T-cell (primary cell): ENCODE measurements at regions not wholly inside any gene's neighbourhood (a gene's known extent, or its start where the extent isn't known, plus 50 kb on each side); places are given as distances from the start of the nearest gene placed in this dataset.

ENCODE experiments used
- ATAC-seq, 4 experiments: fragments of 200-7000 bp in 3 of 4; fragments of 150-1000 bp in 1 of 4; cut with Tn5 transposase; replicated peaks in 1 of 4; 1 replicate in 3 of 4; 2 replicates in 1 of 4; pipeline ENCODE4 v1.10.0; 2021; ENCODE audit warnings: moderate library complexity in 3 of 4, mild to moderate bottlenecking in 2 of 4, moderate number of reproducible peaks in 1 of 4
- CTCF ChIA-PET, 2 donors: fragments of 300-600 bp; sonication (Branson Sonifier 250); formaldehyde crosslinking; loops; one replicate each; lab custom pipeline; 2022; ENCODE audit warnings: antibody characterized with exemption in 2 of 2; lab: Charles Lee
- POLR2A ChIA-PET, 2 donors: fragments of 300-600 bp; sonication (Branson Sonifier 250); formaldehyde crosslinking; loops; one replicate each; lab custom pipeline; 2022; ENCODE audit warnings: antibody characterized with exemption in 2 of 2; lab: Charles Lee
- DNase-seq, 35 experiments: peaks; one replicate each; pipeline versions ENCODE4 v3.0.0 to v3.0.0-alpha.2; 2013 to 2023
- H3K27ac ChIP-seq: one replicate; pipeline ENCODE4 v1.5.1; 2013; ENCODE audit warnings: low read length
- H3K27me3 ChIP-seq, 2 experiments: replicated peaks in 1 of 2; 1 replicate in 1 of 2; 2 replicates in 1 of 2; pipeline versions ENCODE4 v1.6.1 to v1.7.0; 2013; ENCODE audit warnings: low read length in 1 of 2, mixed read lengths in 1 of 2; ENCODE audit not compliant: control insufficient read depth in 2 of 2, insufficient read depth in 2 of 2; ENCODE audit errors: extremely low read depth in 1 of 2
- H3K36me3 ChIP-seq, 2 donors: 1 replicate in 1 of 2; 2 replicates in 1 of 2; pipeline versions ENCODE4 v1.6.1 to v1.7.0; 2013; ENCODE audit warnings: low read length in 1 of 2; ENCODE audit not compliant: control insufficient read depth in 2 of 2, insufficient read depth in 1 of 2; ENCODE audit errors: extremely low read depth in 1 of 2
- H3K4me1 ChIP-seq, 2 experiments: 1 replicate in 1 of 2; 2 replicates in 1 of 2; pipeline versions ENCODE4 v1.6.1 to v1.7.0; 2013; ENCODE audit warnings: low read length in 2 of 2, mixed read lengths in 1 of 2; ENCODE audit not compliant: insufficient read depth in 2 of 2, control insufficient read depth in 1 of 2; ENCODE audit errors: extremely low read depth in 1 of 2
- H3K4me3 ChIP-seq, 2 donors: 1 replicate in 1 of 2; 2 replicates in 1 of 2; pipeline versions ENCODE4 v1.5.1 to v1.7.0; 2013; ENCODE audit warnings: mild to moderate bottlenecking in 2 of 2, low read length in 1 of 2, moderate library complexity in 1 of 2; ENCODE audit not compliant: control insufficient read depth in 1 of 2; ENCODE audit errors: extremely low read depth in 1 of 2
- H3K9me3 ChIP-seq: 2 replicates; pipeline ENCODE4 v1.7.0; 2013
- H3K27ac Mint-ChIP-seq, 2 donors: one replicate each; pipeline ENCODE4 v1.8.0; 2020 to 2021; ENCODE audit warnings: mild to moderate bottlenecking in 2 of 2, mixed read lengths in 2 of 2
- H3K27me3 Mint-ChIP-seq, 2 donors: one replicate each; pipeline ENCODE4 v1.8.0; 2021 to 2022; ENCODE audit warnings: mixed read lengths in 2 of 2
- H3K36me3 Mint-ChIP-seq: one replicate; pipeline ENCODE4 v1.8.0; 2021; ENCODE audit warnings: mixed read lengths
- H3K4me1 Mint-ChIP-seq, 3 donors: one replicate each; pipeline ENCODE4 v1.8.0; 2020 to 2022; ENCODE audit warnings: mixed read lengths in 3 of 3, mild to moderate bottlenecking in 1 of 3
- H3K4me3 Mint-ChIP-seq, 3 donors: one replicate each; pipeline ENCODE4 v1.8.0; 2020 to 2022; ENCODE audit warnings: mild to moderate bottlenecking in 3 of 3, mixed read lengths in 3 of 3, moderate library complexity in 3 of 3
- H3K9me3 Mint-ChIP-seq, 3 donors: one replicate each; pipeline ENCODE4 v1.8.0; 2020 to 2022; ENCODE audit warnings: mixed read lengths in 3 of 3
- WGBS: methylation state at CpG from one replicate; pipeline ENCODE4 v1.1.5; 2013; ENCODE audit warnings: missing lambda C conversion rate; ENCODE audit not compliant: insufficient coverage; 5-methylcytosine and 5-hydroxymethylcytosine counted together

DNA sequence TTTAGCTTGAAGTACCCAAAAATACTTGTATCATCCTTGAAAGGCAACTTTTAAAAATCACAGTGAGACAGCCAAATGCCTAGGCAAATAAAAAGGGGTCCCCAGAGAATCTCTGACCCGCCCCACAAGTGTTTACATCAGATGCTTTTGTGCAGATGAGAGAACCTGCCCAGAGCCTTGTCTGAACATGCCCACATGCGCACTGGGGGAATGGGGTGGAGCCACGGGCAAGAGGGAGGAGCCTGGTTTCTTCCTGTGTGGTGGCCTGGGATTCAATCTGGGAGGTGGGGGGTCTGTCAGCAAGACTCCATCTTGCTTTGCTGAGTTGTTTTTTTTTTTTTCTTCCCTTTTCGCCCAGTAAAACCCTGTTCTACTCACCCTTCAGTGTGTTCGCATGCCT, 381.7 kb upstream of the CCDC196 start:
- H3K36me3 Mint-ChIP-seq, result no peaks in the 10 kb centered on the region

DNA sequence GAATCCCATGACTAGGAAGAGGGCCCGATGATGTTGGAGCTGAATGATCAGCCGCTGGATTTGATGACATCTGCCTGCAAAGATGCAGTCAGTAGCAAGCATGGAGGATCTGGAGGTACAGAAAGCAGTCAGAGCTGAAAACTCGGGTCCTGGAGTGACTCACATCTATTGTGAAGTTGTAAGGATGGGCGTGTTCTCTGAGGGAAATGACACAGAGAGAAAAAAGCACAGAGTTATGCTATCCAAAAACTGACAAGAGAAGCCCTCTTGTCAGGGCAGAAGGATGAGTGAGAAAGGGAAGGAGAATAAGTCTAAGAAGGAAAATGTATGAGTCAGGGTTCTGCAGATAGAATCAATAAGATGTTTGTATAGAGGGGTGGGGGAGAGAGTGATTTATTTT, 380.4 kb upstream of the CCDC196 start:
- Histone ChIP-seq H3K9me3 (no peaks in the 10 kb centered on the region), H3K27ac (no peak overlapping the region), H3K4me3 (no peak overlapping the region), H3K36me3 (no peaks in the 10 kb centered on the region), H3K27me3 (peaks cover 0 to 10% of the 10 kb centered on the region in 2 experiments), H3K4me1 (no peaks in the 10 kb centered on the region)
- Mint-ChIP-seq H3K27ac (no peak overlapping the region), H3K4me1 (no peaks in the 10 kb centered on the region), H3K4me3 (no peak overlapping the region), H3K27me3 (peaks cover 0 to 8% of the 10 kb centered on the region in 2 donors), H3K36me3 (no peaks in the 10 kb centered on the region), H3K9me3 (no peaks in the 10 kb centered on the region)
- no peak for ATAC-seq
- ChIA-PET CTCF (no interaction called here), POLR2A (interaction anchor here in 1 of 2 donors (0.5 kb wide), 1 partner anchor 602 kb away, joined by 3 read pairs; no protein-coding TSS in a partner anchor)
- WGBS, result 56% methylated on average over 4 of the region's 4 CpGs
- no peak for DNase-seq

More for the DNA sequence above, 381.7 kb upstream of the CCDC196 start:
- Mint-ChIP-seq H3K27me3 (peaks cover 0 to 8% of the 10 kb centered on the region in 2 donors), H3K4me1 (no peaks in the 10 kb centered on the region), H3K4me3 (no peak overlapping the region), H3K27ac (no peak overlapping the region), H3K9me3 (no peaks in the 10 kb centered on the region)
- ChIA-PET CTCF (no interaction called here), POLR2A (no interaction called here)
- ATAC-seq, result no peak
- Histone ChIP-seq H3K27me3 (peaks cover 0 to 7% of the 10 kb centered on the region in 2 experiments), H3K4me1 (no peaks in the 10 kb centered on the region), H3K9me3 (no peaks in the 10 kb centered on the region), H3K4me3 (no peak overlapping the region), H3K36me3 (no peaks in the 10 kb centered on the region), H3K27ac (no peak overlapping the region)
- WGBS, result 96% methylated on average over 4 of the region's 5 CpGs
- DNase-seq, result no peak

DNA sequence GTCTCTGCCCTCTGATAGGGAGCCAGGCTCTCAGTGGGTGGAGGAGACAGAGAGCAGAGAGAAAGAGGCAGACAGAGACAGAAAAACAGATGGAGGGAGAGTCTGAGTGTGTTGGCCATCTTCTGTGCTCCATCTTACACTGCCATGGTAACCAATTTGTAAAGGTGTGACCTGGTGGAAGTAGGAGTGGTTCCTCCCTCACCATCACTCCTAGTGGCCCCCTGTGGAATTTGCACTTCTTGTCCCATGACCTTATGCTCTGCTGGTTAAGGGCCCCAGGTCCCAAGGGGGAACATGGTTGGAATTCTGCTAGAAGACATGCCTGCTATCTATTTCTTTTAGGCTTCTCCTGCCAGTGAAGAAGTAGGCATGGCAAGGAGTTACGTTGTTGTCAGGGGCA, 376.7 kb upstream of the CCDC196 start:
- CTCF ChIA-PET, result no interaction called here
- H3K36me3 ChIP-seq, result no peaks in the 10 kb centered on the region
- H3K27ac ChIP-seq, result no peak overlapping the region
- DNase-seq (no peak), ATAC-seq (no peak)
- H3K27ac Mint-ChIP-seq, result no peak overlapping the region
- peaks cover 0 to 5% of the 10 kb centered on the region in 2 experiments for H3K27me3 ChIP-seq
- no peaks in the 10 kb centered on the region for H3K4me1 ChIP-seq
- H3K9me3 ChIP-seq, result no peaks in the 10 kb centered on the region
- WGBS, result 80% methylated on average over 1 of the region's 1 CpG
- peaks cover 3 to 7% of the 10 kb centered on the region in 2 donors for H3K27me3 Mint-ChIP-seq
- no peaks in the 10 kb centered on the region for H3K9me3 Mint-ChIP-seq
- H3K4me3 ChIP-seq, result no peak overlapping the region
- no peak overlapping the region for H3K4me3 Mint-ChIP-seq
- POLR2A ChIA-PET, result no interaction called here
- H3K4me1 Mint-ChIP-seq, result no peaks in the 10 kb centered on the region
- H3K36me3 Mint-ChIP-seq, result no peaks in the 10 kb centered on the region

DNA sequence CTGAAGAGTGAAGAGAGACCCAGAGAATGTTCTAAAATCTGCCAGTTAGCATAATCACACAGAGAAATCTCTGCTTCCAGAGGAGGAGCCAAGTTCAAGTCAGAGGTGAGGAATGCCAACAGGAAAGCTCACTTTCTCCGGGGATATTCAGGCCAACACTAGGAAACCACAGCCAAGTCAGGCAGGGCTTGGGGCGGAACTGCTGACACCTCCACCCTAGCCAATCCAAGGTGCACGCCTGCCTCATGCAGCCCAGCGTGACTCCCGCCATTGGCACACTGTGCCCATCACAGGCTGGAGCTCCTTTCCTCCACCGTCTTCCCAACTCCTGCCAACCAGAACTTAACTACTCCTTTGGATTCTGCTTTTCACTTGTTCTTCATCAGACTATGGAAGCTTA, 374.3 kb upstream of the CCDC196 start:
- no peaks in the 10 kb centered on the region for H3K9me3 Mint-ChIP-seq
- no peak overlapping the region for H3K4me3 Mint-ChIP-seq

DNA sequence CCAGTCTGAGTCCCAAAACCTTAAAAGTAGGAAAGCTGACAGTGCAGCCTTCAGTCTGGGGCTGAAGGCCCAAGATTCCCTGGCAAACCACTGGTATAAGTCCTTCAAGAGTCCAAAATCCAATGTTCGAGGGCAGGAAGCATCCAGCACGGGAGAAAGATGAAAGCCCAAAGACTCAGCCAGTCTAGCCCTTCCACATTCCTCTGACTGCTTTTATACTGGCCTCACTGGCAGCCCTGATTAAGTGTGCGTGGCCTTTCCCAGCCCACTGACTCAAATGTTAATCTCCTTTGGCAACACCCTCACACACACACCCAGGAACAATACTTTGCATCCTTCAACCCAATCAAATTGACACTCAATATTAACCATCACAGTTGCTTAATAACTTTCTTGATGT, 372.1 kb upstream of the CCDC196 start:
- WGBS, result 58% methylated on average over 3 of the region's 3 CpGs
- DNase-seq, result no peak

More for the DNA sequence above, 374.3 kb upstream of the CCDC196 start:
- ChIA-PET POLR2A (no interaction called here), CTCF (interaction anchor here in 1 of 2 donors (0.8 kb wide), 1 partner anchor 12 kb away, joined by 3 read pairs; no protein-coding TSS in a partner anchor)
- no peak overlapping the region for H3K27ac Mint-ChIP-seq
- no peaks in the 10 kb centered on the region for H3K4me1 Mint-ChIP-seq
- no peaks in the 10 kb centered on the region for H3K36me3 ChIP-seq
- peaks cover 3% of the 10 kb centered on the region in 2 donors for H3K27me3 Mint-ChIP-seq
- no peak for DNase-seq
- H3K36me3 Mint-ChIP-seq, result no peaks in the 10 kb centered on the region
- no peaks in the 10 kb centered on the region for H3K4me1 ChIP-seq
- peaks cover 0 to 5% of the 10 kb centered on the region in 2 experiments for H3K27me3 ChIP-seq
- 90% methylated on average over 6 of the region's 6 CpGs for WGBS
- H3K9me3 ChIP-seq, result no peaks in the 10 kb centered on the region
- no peak for ATAC-seq
- H3K27ac ChIP-seq, result no peak overlapping the region
- no peak overlapping the region for H3K4me3 ChIP-seq

DNA sequence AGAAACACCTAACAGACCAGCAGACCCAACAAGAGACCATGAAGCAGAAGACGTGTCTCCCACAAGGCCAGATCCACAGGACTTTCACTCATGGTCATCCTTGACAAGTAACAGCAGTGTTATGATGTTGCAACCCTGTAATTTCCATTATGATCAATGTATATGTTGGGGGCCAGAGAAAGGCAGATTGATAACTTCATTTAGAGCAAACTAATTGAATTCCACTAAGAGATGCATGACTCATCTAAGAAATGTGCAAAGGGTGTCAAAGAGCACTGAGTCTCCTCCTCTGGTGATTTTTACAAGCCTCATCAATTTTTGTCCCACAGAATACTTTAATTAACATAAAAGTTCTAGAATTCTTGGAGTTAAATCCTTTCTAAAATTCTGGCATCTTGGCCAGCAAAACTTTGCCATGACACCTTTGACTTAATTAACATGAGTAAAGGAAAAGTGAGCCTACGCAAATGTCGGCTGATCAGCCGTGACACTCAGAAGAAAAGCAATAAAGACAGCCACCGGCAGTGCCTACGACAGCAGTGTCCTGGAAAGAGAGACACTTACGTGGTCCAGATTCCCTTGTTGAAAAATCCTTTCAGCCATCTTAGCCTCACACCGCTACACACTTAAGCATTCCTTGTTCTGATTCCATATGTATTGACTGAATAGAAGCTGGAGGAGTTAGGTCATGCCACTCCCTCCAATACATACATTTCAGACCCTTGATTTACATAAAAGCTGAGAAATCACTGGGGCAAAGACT, 370.2 kb upstream of the CCDC196 start:
- no peaks in the 10 kb centered on the region for H3K4me1 Mint-ChIP-seq
- Histone ChIP-seq H3K4me1 (no peaks in the 10 kb centered on the region), H3K9me3 (no peaks in the 10 kb centered on the region), H3K4me3 (no peak overlapping the region), H3K27me3 (no peaks in the 10 kb centered on the region), H3K27ac (no peak overlapping the region), H3K36me3 (no peaks in the 10 kb centered on the region)
- no peaks in the 10 kb centered on the region for H3K36me3 Mint-ChIP-seq
- no peak overlapping the region for H3K4me3 Mint-ChIP-seq
- POLR2A ChIA-PET, result no interaction called here
- no CpG with 5 or more reads among the region's 8 CpGs for WGBS
- peaks cover 3 to 14% of the 10 kb centered on the region in 2 donors for H3K27me3 Mint-ChIP-seq
- ATAC-seq (no peak), DNase-seq (no peak)
- CTCF ChIA-PET, result no interaction called here
- H3K9me3 Mint-ChIP-seq, result no peaks in the 10 kb centered on the region
- no peak overlapping the region for H3K27ac Mint-ChIP-seq

More for the DNA sequence above, 372.1 kb upstream of the CCDC196 start:
- no peaks in the 10 kb centered on the region for H3K4me1 Mint-ChIP-seq
- peaks cover 0 to 5% of the 10 kb centered on the region in 2 experiments for H3K27me3 ChIP-seq
- CTCF ChIA-PET, result no interaction called here
- H3K4me1 ChIP-seq, result no peaks in the 10 kb centered on the region
- H3K27me3 Mint-ChIP-seq, result peaks cover 3 to 12% of the 10 kb centered on the region in 2 donors
- no peak overlapping the region for H3K27ac Mint-ChIP-seq
- no peak overlapping the region for H3K4me3 Mint-ChIP-seq
- H3K36me3 Mint-ChIP-seq, result no peaks in the 10 kb centered on the region
- POLR2A ChIA-PET, result no interaction called here
- no peaks in the 10 kb centered on the region for H3K9me3 Mint-ChIP-seq
- H3K4me3 ChIP-seq, result no peak overlapping the region
- no peaks in the 10 kb centered on the region for H3K9me3 ChIP-seq
- no peak for ATAC-seq
- no peak overlapping the region for H3K27ac ChIP-seq
- H3K36me3 ChIP-seq, result no peaks in the 10 kb centered on the region
